Parathyroid adenoma (tissue), 2 donors: ENCODE measurements at regions not wholly inside any gene's neighbourhood (a gene's known extent, or its start where the extent isn't known, plus 50 kb on each side); places are given as distances from the start of the nearest gene placed in this dataset.

Source experiments
- H2AFZ ChIP-seq: fragments of 300-600 bp; sonication (generic); one replicate; pipeline ENCODE4 v1.7.0; 2017; ENCODE audit warnings: antibody characterized with exemption, mild to moderate bottlenecking
- H3K27ac ChIP-seq: fragments of 300-600 bp; sonication (generic); one replicate; pipeline ENCODE4 v1.7.0; 2017
- H3K27me3 ChIP-seq: fragments of 300-600 bp; sonication (generic); one replicate; pipeline ENCODE4 v1.7.0; 2017; ENCODE audit warnings: low read length; ENCODE audit not compliant: control insufficient read depth, insufficient read depth
- H3K36me3 ChIP-seq: fragments of 300-600 bp; sonication (generic); one replicate; pipeline ENCODE4 v1.7.0; 2017; ENCODE audit warnings: low read length; ENCODE audit not compliant: control insufficient read depth, insufficient read depth
- H3K4me1 ChIP-seq: fragments of 300-600 bp; sonication (generic); one replicate; pipeline ENCODE4 v1.7.0; 2017; ENCODE audit warnings: control low read depth
- H3K4me2 ChIP-seq: fragments of 300-600 bp; sonication (generic); one replicate; pipeline ENCODE4 v1.7.0; 2017; ENCODE audit warnings: low read length
- H3K4me3 ChIP-seq: fragments of 300-600 bp; sonication (generic); one replicate; pipeline ENCODE4 v1.7.0; 2017; ENCODE audit warnings: low read depth, low read length
- H3K79me2 ChIP-seq: fragments of 300-600 bp; sonication (generic); one replicate; pipeline ENCODE4 v1.7.0; 2017; ENCODE audit warnings: control low read depth
- H3K9ac ChIP-seq: fragments of 300-600 bp; sonication (generic); one replicate; pipeline ENCODE4 v1.7.0; 2017; ENCODE audit warnings: mild to moderate bottlenecking
- H3K9me3 ChIP-seq: fragments of 300-600 bp; sonication (generic); one replicate; pipeline ENCODE4 v1.7.0; 2017; ENCODE audit warnings: low read length; ENCODE audit not compliant: control insufficient read depth
- TF ChIP-seq, protein P1 (sequence below): fragments of 300-600 bp; sonication (generic); IDR thresholded peaks from one replicate; pipeline ENCODE4 v1.7.0; 2017; ENCODE audit warnings: antibody characterized with exemption, mild to moderate bottlenecking
- donor health status: primary hyperparathyroidism.

DNA sequence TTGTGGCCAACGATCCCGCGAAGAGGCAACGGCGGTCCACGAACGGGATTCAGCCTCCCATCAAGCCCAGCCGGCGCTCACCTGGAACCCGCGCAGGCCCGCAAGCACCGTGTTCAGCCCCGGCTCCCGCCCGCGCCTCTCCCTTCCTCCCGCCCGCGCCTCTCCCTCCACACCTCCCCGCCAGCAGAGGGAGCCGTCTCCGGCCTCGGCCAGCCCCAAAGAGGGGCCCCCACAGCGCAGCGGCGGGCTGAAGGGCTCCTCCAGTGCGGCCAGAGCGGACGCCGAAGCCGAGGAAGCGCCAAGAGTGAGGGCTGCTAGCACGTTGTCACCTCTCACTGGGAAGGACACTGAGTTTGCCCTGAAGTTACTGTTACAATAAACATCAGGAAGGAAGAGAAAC, 55.3 kb upstream of the LAPTM4A start:
- peak overlapping the region; percentile 17 for H3K4me3 ChIP-seq
- H2AFZ ChIP-seq, result peak overlapping the region; percentile 93
- no peaks in the 10 kb centered on the region for H3K79me2 ChIP-seq
- no peak overlapping the region for H3K27ac ChIP-seq
- TF ChIP-seq, protein P1, sequence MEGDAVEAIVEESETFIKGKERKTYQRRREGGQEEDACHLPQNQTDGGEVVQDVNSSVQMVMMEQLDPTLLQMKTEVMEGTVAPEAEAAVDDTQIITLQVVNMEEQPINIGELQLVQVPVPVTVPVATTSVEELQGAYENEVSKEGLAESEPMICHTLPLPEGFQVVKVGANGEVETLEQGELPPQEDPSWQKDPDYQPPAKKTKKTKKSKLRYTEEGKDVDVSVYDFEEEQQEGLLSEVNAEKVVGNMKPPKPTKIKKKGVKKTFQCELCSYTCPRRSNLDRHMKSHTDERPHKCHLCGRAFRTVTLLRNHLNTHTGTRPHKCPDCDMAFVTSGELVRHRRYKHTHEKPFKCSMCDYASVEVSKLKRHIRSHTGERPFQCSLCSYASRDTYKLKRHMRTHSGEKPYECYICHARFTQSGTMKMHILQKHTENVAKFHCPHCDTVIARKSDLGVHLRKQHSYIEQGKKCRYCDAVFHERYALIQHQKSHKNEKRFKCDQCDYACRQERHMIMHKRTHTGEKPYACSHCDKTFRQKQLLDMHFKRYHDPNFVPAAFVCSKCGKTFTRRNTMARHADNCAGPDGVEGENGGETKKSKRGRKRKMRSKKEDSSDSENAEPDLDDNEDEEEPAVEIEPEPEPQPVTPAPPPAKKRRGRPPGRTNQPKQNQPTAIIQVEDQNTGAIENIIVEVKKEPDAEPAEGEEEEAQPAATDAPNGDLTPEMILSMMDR, result peak; percentile 68
- no peaks in the 10 kb centered on the region for H3K4me1 ChIP-seq
- no peaks in the 10 kb centered on the region for H3K36me3 ChIP-seq
- H3K9ac ChIP-seq, result no peak overlapping the region
- peak overlapping the region; percentile 36 for H3K4me2 ChIP-seq
- H3K27me3 ChIP-seq, result no peaks in the 10 kb centered on the region
- H3K9me3 ChIP-seq, result no peaks in the 10 kb centered on the region

- Histone ChIP-seq H3K4me2 (no peak overlapping the region), H3K36me3 (no peaks in the 10 kb centered on the region), H3K79me2 (no peaks in the 10 kb centered on the region), H3K9me3 (no peaks in the 10 kb centered on the region), H3K4me1 (no peaks in the 10 kb centered on the region), H2AFZ (no peak overlapping the region), H3K27ac (no peak overlapping the region), H3K9ac (no peak overlapping the region), H3K27me3 (no peaks in the 10 kb centered on the region), H3K4me3 (no peak overlapping the region)
- TF ChIP-seq, protein P1, result no peak
Observed at GRCh38 chr2:20104900-20105545, 53.6 kb upstream of the LAPTM4A start.

GRCh38 chr2:20103530-20103929, 52.1 kb upstream of the LAPTM4A start:
- Histone ChIP-seq H3K27ac (no peak overlapping the region), H3K27me3 (no peaks in the 10 kb centered on the region), H3K9me3 (no peaks in the 10 kb centered on the region), H2AFZ (no peak overlapping the region), H3K79me2 (no peaks in the 10 kb centered on the region), H3K4me3 (no peak overlapping the region), H3K9ac (no peak overlapping the region), H3K4me1 (no peaks in the 10 kb centered on the region), H3K36me3 (no peaks in the 10 kb centered on the region), H3K4me2 (no peak overlapping the region)
- TF ChIP-seq, protein P1, result no peak
